HCT116 (cell line): ENCODE measurements at regions not wholly inside any gene's neighbourhood (a gene's known extent, or its start where the extent isn't known, plus 50 kb on each side); places are given as distances from the start of the nearest gene placed in this dataset.

Source experiments
- ATAC-seq: fragments of 200-7000 bp; cut with Tn5 transposase; 2 replicates; pipeline ENCODE4 v1.9.1; 2020; ENCODE audit warnings: mild to moderate bottlenecking, moderate library complexity
- BruUV-seq: library from RNA; stranded (reverse); fragments of 400-500 nt; replicated peaks from 2 replicates; lab custom pipeline; 2021; lab: Mats Ljungman, UMichigan
- CTCF ChIA-PET: fragments of 300-600 bp; sonication (Branson Sonifier 250); formaldehyde crosslinking; loops from one replicate; lab custom pipeline; 2021; ENCODE audit warnings: antibody characterized with exemption; lab: Charles Lee
- POLR2A ChIA-PET: fragments of 300-600, 350-600 bp; sonication (Branson Sonifier 250); formaldehyde crosslinking; loops from one replicate; lab custom pipeline; 2021; ENCODE audit warnings: antibody characterized with exemption; lab: Charles Lee
- RAD21 ChIA-PET, 2 experiments: fragments of 300-600 bp; sonication (Branson Sonifier 250); formaldehyde crosslinking; loops; one replicate each; lab custom pipeline; 2023; ENCODE audit warnings: low total read pairs in 2 of 2; ENCODE audit not compliant: uncharacterized antibody in 2 of 2, unreplicated experiment in 2 of 2, low non-redundant PET in 1 of 2; lab: Charles Lee
- DNase-seq: peaks from one replicate; pipeline ENCODE4 v3.0.0-alpha.2; 2010; ENCODE audit warnings: low read depth, low spot score
- H2AFZ ChIP-seq: fragments of 200-600 bp; shearing (Covaris generic), sonication (generic); 2 replicates; pipeline ENCODE4 v1.6.1; 2017; ENCODE audit warnings: low read depth, mixed run types, mixed read lengths, antibody characterized with exemption, low read length; ENCODE audit not compliant: poor library complexity, severe bottlenecking
- H3K27ac ChIP-seq: 2 replicates; pipeline ENCODE4 v1.5.1; 2012; ENCODE audit warnings: low read depth, low read length
- H3K27me3 ChIP-seq: fragments of 200-600 bp; sonication (generic); 2 replicates; pipeline ENCODE4 v1.6.1; 2016; ENCODE audit warnings: mixed run types, low read length, mixed read lengths; ENCODE audit not compliant: insufficient read depth
- H3K36me3 ChIP-seq, 2 experiments: fragments of 200-500 bp in 1 of 2; fragments of 200-600 bp in 1 of 2; sonication (Bioruptor generic) in 1 of 2; sonication (generic) in 1 of 2; 2 replicates each; pipeline versions ENCODE4 v1.5.1 to v1.6.1; 2014 to 2016; ENCODE audit warnings: low read length in 2 of 2, inconsistent platforms in 1 of 2, mixed read lengths in 1 of 2, mixed run types in 1 of 2; ENCODE audit not compliant: insufficient read depth in 2 of 2, control insufficient read depth in 1 of 2
- H3K4me1 ChIP-seq, 2 experiments: fragments of 200-600 bp in 1 of 2; sonication (generic) in 1 of 2; 2 replicates each; pipeline versions ENCODE4 v1.5.1 to v1.6.1; 2012 to 2017; ENCODE audit warnings: low read length in 2 of 2, inconsistent platforms in 1 of 2, mild to moderate bottlenecking in 1 of 2, mixed read lengths in 1 of 2, mixed run types in 1 of 2, moderate library complexity in 1 of 2; ENCODE audit not compliant: insufficient read depth in 2 of 2, control insufficient read depth in 1 of 2
- H3K4me2 ChIP-seq: fragments of 200-600 bp; sonication (generic); 2 replicates; pipeline ENCODE4 v1.6.1; 2017; ENCODE audit warnings: mixed run types, low read length, mixed read lengths
- H3K4me3 ChIP-seq, 2 experiments: fragments of 200-600 bp in 1 of 2; sonication (generic) in 1 of 2; replicated peaks in 1 of 2; 2 replicates each; pipeline ENCODE4 v1.5.1; 2011 to 2016; ENCODE audit warnings: low read length in 2 of 2, control low read depth in 1 of 2, low read depth in 1 of 2, mild to moderate bottlenecking in 1 of 2, mixed read lengths in 1 of 2, mixed run types in 1 of 2
- H3K79me2 ChIP-seq: fragments of 200-600 bp; sonication (generic); 2 replicates; pipeline ENCODE4 v1.6.1; 2017; ENCODE audit warnings: mild to moderate bottlenecking, mixed run types, low read length, moderate library complexity, mixed read lengths; ENCODE audit not compliant: insufficient read depth
- H3K9ac ChIP-seq: fragments of 200-600 bp; sonication (generic); 2 replicates; pipeline ENCODE4 v1.6.1; 2016; ENCODE audit warnings: low read length, mixed read lengths
- H3K9me2 ChIP-seq: fragments of 200-600 bp; sonication (generic), shearing (Covaris generic); 2 replicates; pipeline ENCODE4 v1.6.1; 2017; ENCODE audit warnings: mixed run types, mild to moderate bottlenecking, moderate library complexity; ENCODE audit not compliant: insufficient read depth
- H3K9me3 ChIP-seq, 2 experiments: fragments of 200-500 bp in 1 of 2; fragments of 200-600 bp in 1 of 2; sonication (Bioruptor generic) in 1 of 2; sonication (generic) in 1 of 2; 2 replicates each; pipeline ENCODE4 v1.6.1; 2014 to 2017; ENCODE audit warnings: low read length in 2 of 2, mixed read lengths in 2 of 2, inconsistent platforms in 1 of 2, low read depth in 1 of 2, mild to moderate bottlenecking in 1 of 2, mixed run types in 1 of 2, moderate library complexity in 1 of 2; ENCODE audit not compliant: control insufficient read depth in 1 of 2, insufficient read depth in 1 of 2
- H4K20me1 ChIP-seq: fragments of 200-600 bp; sonication (generic), shearing (Covaris generic); 2 replicates; pipeline ENCODE4 v1.6.1; 2017; ENCODE audit warnings: mixed run types, mild to moderate bottlenecking, moderate library complexity; ENCODE audit not compliant: insufficient read depth
- ELF1 ChIP-seq: IDR thresholded peaks from 2 replicates; pipeline ENCODE4 v1.6.1; 2012; ENCODE audit warnings: low read depth, borderline replicate concordance
- POLR2A ChIP-seq: IDR thresholded peaks from 2 replicates; pipeline ENCODE4 v1.7.0; 2011; ENCODE audit warnings: borderline replicate concordance; ENCODE audit not compliant: insufficient read depth, insufficient read length; ENCODE audit errors: extremely low read depth
- REST ChIP-seq: IDR thresholded peaks from 2 replicates; pipeline ENCODE4 v1.6.1; 2012; ENCODE audit warnings: low read depth
- TCF7L2 ChIP-seq: IDR thresholded peaks from 2 replicates; pipeline ENCODE4 v1.7.0; 2011; ENCODE audit warnings: borderline replicate concordance, inconsistent platforms; ENCODE audit not compliant: insufficient read depth, insufficient read length; ENCODE audit errors: extremely low read depth
- intact Hi-C: fragments of 100-400 bp; cut with micrococcal nuclease; formaldehyde crosslinking; loops from 2 replicates; pipeline ENCODE4 v1.10.0; 2022

- intact Hi-C loops = no loop called here
These were observed 138.5 kb upstream of the IQSEC1 start for GRCh38 chr3:13211605-13212210.

More at GRCh38 chr3:13211605-13212210, 138.5 kb upstream of the IQSEC1 start:
- ChIA-PET CTCF (no interaction called here), POLR2A (no interaction called here), RAD21 (no interaction called here)
- Histone ChIP-seq H3K9me2 (no peaks in the 10 kb centered on the region), H3K36me3 (no peaks in the 10 kb centered on the region), H3K79me2 (no peaks in the 10 kb centered on the region), H3K27me3 (no peaks in the 10 kb centered on the region), H3K4me3 (no peak overlapping the region), H3K4me2 (no peak overlapping the region), H2AFZ (no peak overlapping the region), H3K9me3 (no peaks in the 10 kb centered on the region), H4K20me1 (no peaks in the 10 kb centered on the region), H3K9ac (no peak overlapping the region), H3K27ac (no peak overlapping the region), H3K4me1 (peaks cover 4 to 14% of the 10 kb centered on the region in 2 experiments; a peak in 3 of 4 replicates)
- DNase-seq = no peak
- TF ChIP-seq POLR2A (no peak), ELF1 (no peak), REST (no peak), TCF7L2 (no peak)
- BruUV-seq = no TSS peak
- no peak for ATAC-seq
